GM12892 (cell line): ENCODE measurements at regions not wholly inside any gene's neighbourhood (a gene's known extent, or its start where the extent isn't known, plus 50 kb on each side); places are given as distances from the start of the nearest gene placed in this dataset.
"Not testable (repeated sequence)": the region's sequence is repeated elsewhere in the genome, so short reads cannot be mapped to it uniquely, and the experiment has no call there.

Experiments
- POLR2A ChIP-seq: IDR thresholded peaks from 2 replicates; pipeline ENCODE4 v1.6.1; 2011; ENCODE audit warnings: low read depth, low read length, control low read depth
- POLR2AphosphoS5 ChIP-seq: IDR thresholded peaks from 2 replicates; pipeline ENCODE4 v1.6.1; 2011; ENCODE audit warnings: low read depth, low read length, control low read depth

GRCh38 chr16:16613212-16613611, 234.3 kb downstream of the NPIPA7 start:
- not testable (repeated sequence) for TF ChIP-seq POLR2A, POLR2AphosphoS5
